ENCODE measurements at regions not wholly inside any gene's neighbourhood (a gene's known extent, or its start where the extent isn't known, plus 50 kb on each side); places are given as distances from the start of the nearest gene placed in this dataset.

DNA sequence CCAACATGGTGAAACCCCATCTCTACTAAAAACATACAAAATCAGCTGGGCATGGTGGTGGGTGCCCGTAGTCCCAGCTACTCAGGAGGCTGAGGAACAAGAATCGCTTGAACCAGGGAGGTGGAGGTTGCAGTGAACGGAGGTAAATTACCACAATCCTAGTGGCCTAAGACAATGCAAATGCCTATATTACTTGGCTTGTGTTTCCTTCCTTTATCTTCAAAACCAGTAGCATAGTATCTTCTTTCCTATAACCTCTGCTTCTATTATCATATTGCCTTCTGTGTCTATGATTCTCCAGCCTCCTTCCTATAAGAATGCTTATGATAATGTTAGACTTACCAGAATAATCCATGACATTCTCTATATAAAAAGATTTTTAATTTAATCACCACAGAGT is 156.2 kb upstream of the RGS18 start:
- H3K4me1 ChIP-seq (ENCODE audit: control insufficient read depth, insufficient read depth, low read length): no peaks in the 10 kb centered on the region
- WGBS (ENCODE audit: insufficient coverage, low lambda C conversion rate): 90% methylated on average over 2 of the region's 3 CpGs
- no peaks in the 10 kb centered on the region for H3K9me3 ChIP-seq (ENCODE audit: control insufficient read depth, low read depth, low read length)
- H3K27me3 ChIP-seq (ENCODE audit: control insufficient read depth, insufficient read depth, low read length): no peaks in the 10 kb centered on the region
- DNase-seq: no peak
- H3K36me3 ChIP-seq (ENCODE audit: control insufficient read depth, insufficient read depth, low read length): no peaks in the 10 kb centered on the region
- no peak overlapping the region for H3K4me3 ChIP-seq (ENCODE audit: low read length)
- H3K27ac ChIP-seq (ENCODE audit: low read length): no peak overlapping the region

- no peaks in the 10 kb centered on the region for H3K4me1 ChIP-seq (ENCODE audit: control insufficient read depth, insufficient read depth, low read length)
- no peak overlapping the region for H3K4me3 ChIP-seq (ENCODE audit: low read length)
- 93% methylated on average over 2 of the region's 5 CpGs for WGBS (ENCODE audit: insufficient coverage, low lambda C conversion rate)
- no peaks in the 10 kb centered on the region for H3K36me3 ChIP-seq (ENCODE audit: control insufficient read depth, insufficient read depth, low read length)
- H3K9me3 ChIP-seq (ENCODE audit: control insufficient read depth, low read depth, low read length): no peaks in the 10 kb centered on the region
- H3K27me3 ChIP-seq (ENCODE audit: control insufficient read depth, insufficient read depth, low read length): no peaks in the 10 kb centered on the region
- no peak overlapping the region for H3K27ac ChIP-seq (ENCODE audit: low read length)
- DNase-seq: no peak
Measured at GRCh38 chr1:192003295-192004077, 154.8 kb upstream of the RGS18 start.

DNA sequence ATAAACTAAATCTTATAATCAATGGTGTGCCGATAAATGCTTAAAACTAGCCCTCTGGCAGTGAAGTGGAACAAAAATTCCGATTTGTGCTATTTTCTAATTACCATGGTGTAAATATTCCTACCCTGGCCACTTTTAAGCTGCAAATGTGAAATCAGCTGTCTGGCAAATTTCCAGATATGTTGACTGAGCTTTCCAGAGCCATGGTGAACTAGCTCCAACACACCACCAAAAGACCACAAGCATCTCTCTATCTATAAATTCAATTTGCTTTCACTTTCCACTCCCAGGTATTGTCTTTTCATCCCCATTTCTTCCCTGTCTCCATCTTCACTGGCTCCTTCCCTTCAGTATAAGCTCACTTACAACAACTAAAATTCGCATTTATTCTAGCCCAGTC is 152.3 kb upstream of the RGS18 start:
- no peaks in the 10 kb centered on the region for H3K9me3 ChIP-seq (ENCODE audit: control insufficient read depth, low read depth, low read length)
- no peak overlapping the region for H3K27ac ChIP-seq (ENCODE audit: low read length)
- no peak overlapping the region for H3K4me3 ChIP-seq (ENCODE audit: low read length)
- 100% methylated on average over 3 of the region's 3 CpGs for WGBS (ENCODE audit: insufficient coverage, low lambda C conversion rate)
- H3K27me3 ChIP-seq (ENCODE audit: control insufficient read depth, insufficient read depth, low read length): no peaks in the 10 kb centered on the region
- no peaks in the 10 kb centered on the region for H3K36me3 ChIP-seq (ENCODE audit: control insufficient read depth, insufficient read depth, low read length)
- no peaks in the 10 kb centered on the region for H3K4me1 ChIP-seq (ENCODE audit: control insufficient read depth, insufficient read depth, low read length)
- DNase-seq: no peak

DNA sequence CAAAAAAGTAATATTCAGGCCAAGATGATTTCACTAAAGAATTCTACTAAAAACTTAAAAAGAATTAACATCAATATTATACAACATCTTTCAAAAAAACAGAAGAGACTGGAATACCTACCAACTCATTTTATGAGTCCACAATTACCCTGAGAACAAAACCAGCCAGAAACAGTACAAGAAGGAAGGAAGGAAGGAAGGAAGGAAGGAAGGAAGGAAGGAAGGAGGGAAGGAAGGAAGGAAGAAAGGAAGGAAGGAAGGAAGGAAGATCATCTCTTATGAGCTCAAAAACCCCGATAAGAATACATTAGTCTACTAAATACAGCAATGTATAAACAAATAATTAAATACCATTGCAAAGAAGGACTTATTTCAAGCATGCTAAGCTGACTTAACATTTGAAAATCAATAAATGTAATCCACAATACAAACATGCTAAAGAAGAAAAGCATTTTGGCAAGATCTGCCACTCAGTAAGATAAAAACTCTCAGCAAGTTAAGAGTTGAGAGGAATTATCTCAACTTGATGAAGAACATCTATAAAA is 149.9 kb upstream of the RGS18 start:
- no peak for DNase-seq
- H3K27ac ChIP-seq (ENCODE audit: low read length): no peak overlapping the region

DNA sequence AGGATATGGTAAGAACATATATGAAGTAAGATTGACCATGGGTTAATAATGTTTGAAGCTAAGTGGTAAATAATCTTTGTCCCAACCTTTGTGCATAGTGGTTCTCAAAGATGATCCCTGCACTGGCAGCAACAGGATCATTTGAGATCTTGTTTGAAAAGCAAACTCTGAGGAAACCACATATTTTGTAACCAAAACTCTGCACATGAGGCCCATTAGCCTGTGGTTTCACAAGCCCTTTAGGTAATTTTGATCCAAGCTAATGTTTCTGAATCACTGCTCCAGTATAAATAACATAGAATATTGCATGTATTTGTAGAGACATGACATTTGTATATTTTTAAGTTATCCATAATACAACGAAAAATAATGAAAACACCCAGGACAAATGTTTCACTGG is 147.9 kb upstream of the RGS18 start:
- Histone ChIP-seq H3K27ac (ENCODE audit: low read length) (no peak overlapping the region), H3K4me1 (ENCODE audit: control insufficient read depth, insufficient read depth, low read length) (no peaks in the 10 kb centered on the region), H3K36me3 (ENCODE audit: control insufficient read depth, insufficient read depth, low read length) (no peaks in the 10 kb centered on the region), H3K27me3 (ENCODE audit: control insufficient read depth, insufficient read depth, low read length) (no peaks in the 10 kb centered on the region), H3K4me3 (ENCODE audit: low read length) (no peak overlapping the region), H3K9me3 (ENCODE audit: control insufficient read depth, low read depth, low read length) (no peaks in the 10 kb centered on the region)
- no peak for DNase-seq
- 100% methylated on average over 1 of the region's 1 CpG for WGBS (ENCODE audit: insufficient coverage, low lambda C conversion rate)

More for the DNA sequence above, 149.9 kb upstream of the RGS18 start:
- WGBS (ENCODE audit: insufficient coverage, low lambda C conversion rate): no CpG with 5 or more reads among the region's 1 CpG
- Histone ChIP-seq H3K4me3 (ENCODE audit: low read length) (no peak overlapping the region), H3K27me3 (ENCODE audit: control insufficient read depth, insufficient read depth, low read length) (no peaks in the 10 kb centered on the region), H3K9me3 (ENCODE audit: control insufficient read depth, low read depth, low read length) (no peaks in the 10 kb centered on the region), H3K4me1 (ENCODE audit: control insufficient read depth, insufficient read depth, low read length) (no peaks in the 10 kb centered on the region), H3K36me3 (ENCODE audit: control insufficient read depth, insufficient read depth, low read length) (no peaks in the 10 kb centered on the region)

- WGBS (ENCODE audit: insufficient coverage, low lambda C conversion rate): 100% methylated on average over 3 of the region's 11 CpGs
- Histone ChIP-seq H3K36me3 (ENCODE audit: control insufficient read depth, insufficient read depth, low read length) (no peaks in the 10 kb centered on the region), H3K4me1 (ENCODE audit: control insufficient read depth, insufficient read depth, low read length) (no peaks in the 10 kb centered on the region)
Measured at GRCh38 chr1:192011525-192011924, 146.7 kb upstream of the RGS18 start.

DNA sequence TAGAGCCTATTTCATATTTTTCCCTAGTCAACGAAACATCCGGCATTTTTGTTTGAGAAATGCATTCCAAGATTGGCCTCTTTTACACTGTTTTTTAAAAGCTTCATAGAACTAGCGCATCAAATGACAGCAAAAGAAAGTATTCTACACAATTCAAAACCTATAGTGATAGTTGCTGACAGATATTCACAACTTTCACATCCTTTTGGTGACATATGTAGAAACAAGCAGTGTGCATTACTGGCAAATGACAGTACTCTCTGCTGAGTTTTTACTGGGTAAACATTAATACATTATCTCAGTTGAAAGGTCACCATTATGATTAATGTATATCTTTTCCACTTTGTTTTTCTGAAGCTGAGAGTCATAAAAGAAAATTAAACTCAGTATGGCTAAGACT is 135.4 kb upstream of the RGS18 start:
- H3K36me3 ChIP-seq (ENCODE audit: control insufficient read depth, insufficient read depth, low read length): no peaks in the 10 kb centered on the region
- 94% methylated on average over 2 of the region's 3 CpGs for WGBS (ENCODE audit: insufficient coverage, low lambda C conversion rate)
- no peaks in the 10 kb centered on the region for H3K9me3 ChIP-seq (ENCODE audit: control insufficient read depth, low read depth, low read length)
- no peak overlapping the region for H3K27ac ChIP-seq (ENCODE audit: low read length)
- H3K27me3 ChIP-seq (ENCODE audit: control insufficient read depth, insufficient read depth, low read length): no peaks in the 10 kb centered on the region
- H3K4me3 ChIP-seq (ENCODE audit: low read length): no peak overlapping the region
- H3K4me1 ChIP-seq (ENCODE audit: control insufficient read depth, insufficient read depth, low read length): no peaks in the 10 kb centered on the region
- DNase-seq: peak in 1 of 2 donors; percentile 31

More at GRCh38 chr1:192011525-192011924, 146.7 kb upstream of the RGS18 start:
- Histone ChIP-seq H3K4me3 (ENCODE audit: low read length) (no peak overlapping the region), H3K27me3 (ENCODE audit: control insufficient read depth, insufficient read depth, low read length) (no peaks in the 10 kb centered on the region), H3K9me3 (ENCODE audit: control insufficient read depth, low read depth, low read length) (no peaks in the 10 kb centered on the region), H3K27ac (ENCODE audit: low read length) (no peak overlapping the region)
- no peak for DNase-seq

- Histone ChIP-seq H3K4me1 (ENCODE audit: control insufficient read depth, insufficient read depth, low read length) (no peaks in the 10 kb centered on the region), H3K36me3 (ENCODE audit: control insufficient read depth, insufficient read depth, low read length) (no peaks in the 10 kb centered on the region)
- WGBS (ENCODE audit: insufficient coverage, low lambda C conversion rate): 100% methylated on average over 2 of the region's 2 CpGs
Measured at GRCh38 chr1:192024881-192025280, 133.4 kb upstream of the RGS18 start.

GRCh38 chr1:192038567-192038966 is 119.7 kb upstream of the RGS18 start:
- no peak overlapping the region for H3K27ac ChIP-seq (ENCODE audit: low read length)

More at GRCh38 chr1:192024881-192025280, 133.4 kb upstream of the RGS18 start:
- no peak for DNase-seq
- Histone ChIP-seq H3K9me3 (ENCODE audit: control insufficient read depth, low read depth, low read length) (no peaks in the 10 kb centered on the region), H3K4me3 (ENCODE audit: low read length) (no peak overlapping the region), H3K27me3 (ENCODE audit: control insufficient read depth, insufficient read depth, low read length) (no peaks in the 10 kb centered on the region), H3K27ac (ENCODE audit: low read length) (no peak overlapping the region)

DNA sequence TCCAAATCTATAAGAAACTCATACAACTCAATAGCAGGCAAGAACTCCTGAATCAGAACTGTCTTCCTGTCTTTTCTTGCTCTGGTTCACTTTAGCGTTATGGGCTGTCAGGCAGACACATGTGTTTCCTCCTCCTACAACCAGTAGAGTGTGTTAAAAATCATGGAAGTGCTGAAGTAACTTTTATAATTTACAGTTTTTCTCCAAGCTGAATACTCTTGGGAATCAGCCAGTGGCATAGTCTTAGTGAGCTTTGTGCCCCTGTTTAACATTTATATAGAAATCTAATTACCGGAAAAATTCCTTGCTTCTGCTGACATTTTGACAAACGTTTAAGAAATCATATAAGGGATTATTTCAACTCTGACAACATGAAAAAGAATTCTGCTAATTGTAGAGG is 113.1 kb upstream of the RGS18 start:
- Histone ChIP-seq H3K27ac (ENCODE audit: low read length) (no peak overlapping the region), H3K4me1 (ENCODE audit: control insufficient read depth, insufficient read depth, low read length) (no peaks in the 10 kb centered on the region), H3K27me3 (ENCODE audit: control insufficient read depth, insufficient read depth, low read length) (no peaks in the 10 kb centered on the region), H3K9me3 (ENCODE audit: control insufficient read depth, low read depth, low read length) (no peaks in the 10 kb centered on the region), H3K36me3 (ENCODE audit: control insufficient read depth, insufficient read depth, low read length) (no peaks in the 10 kb centered on the region), H3K4me3 (ENCODE audit: low read length) (no peak overlapping the region)
- 86% methylated on average over 2 of the region's 3 CpGs for WGBS (ENCODE audit: insufficient coverage, low lambda C conversion rate)
- no peak for DNase-seq

More at GRCh38 chr1:192038567-192038966, 119.7 kb upstream of the RGS18 start:
- H3K4me3 ChIP-seq (ENCODE audit: low read length): no peak overlapping the region
- H3K9me3 ChIP-seq (ENCODE audit: control insufficient read depth, low read depth, low read length): no peaks in the 10 kb centered on the region
- no peak for DNase-seq
- WGBS (ENCODE audit: insufficient coverage, low lambda C conversion rate): no CpG with 5 or more reads among the region's 1 CpG
- H3K27me3 ChIP-seq (ENCODE audit: control insufficient read depth, insufficient read depth, low read length): no peaks in the 10 kb centered on the region
- no peaks in the 10 kb centered on the region for H3K4me1 ChIP-seq (ENCODE audit: control insufficient read depth, insufficient read depth, low read length)
- no peaks in the 10 kb centered on the region for H3K36me3 ChIP-seq (ENCODE audit: control insufficient read depth, insufficient read depth, low read length)

GRCh38 chr1:192053531-192053971 is 104.7 kb upstream of the RGS18 start:
- Histone ChIP-seq H3K4me1 (ENCODE audit: control insufficient read depth, insufficient read depth, low read length) (no peaks in the 10 kb centered on the region), H3K36me3 (ENCODE audit: control insufficient read depth, insufficient read depth, low read length) (no peaks in the 10 kb centered on the region), H3K9me3 (ENCODE audit: control insufficient read depth, low read depth, low read length) (no peaks in the 10 kb centered on the region), H3K27me3 (ENCODE audit: control insufficient read depth, insufficient read depth, low read length) (no peaks in the 10 kb centered on the region), H3K27ac (ENCODE audit: low read length) (no peak overlapping the region), H3K4me3 (ENCODE audit: low read length) (no peak overlapping the region)
- 90% methylated on average over 2 of the region's 2 CpGs for WGBS (ENCODE audit: insufficient coverage, low lambda C conversion rate)
- DNase-seq: no peak

Measured in large intestine (tissue), 3 donors.